HG03159 (cell line): ENCODE measurements at regions not wholly inside any gene's neighbourhood (a gene's known extent, or its start where the extent isn't known, plus 50 kb on each side); places are given as distances from the start of the nearest gene placed in this dataset.

Source experiments
- ATAC-seq: cut with Tn5 transposase; IDR thresholded peaks from one replicate; pipeline ENCODE4 v1.9.1; 2021; ENCODE audit warnings: mild to moderate bottlenecking, moderate library complexity; ENCODE audit not compliant: unreplicated experiment

DNA sequence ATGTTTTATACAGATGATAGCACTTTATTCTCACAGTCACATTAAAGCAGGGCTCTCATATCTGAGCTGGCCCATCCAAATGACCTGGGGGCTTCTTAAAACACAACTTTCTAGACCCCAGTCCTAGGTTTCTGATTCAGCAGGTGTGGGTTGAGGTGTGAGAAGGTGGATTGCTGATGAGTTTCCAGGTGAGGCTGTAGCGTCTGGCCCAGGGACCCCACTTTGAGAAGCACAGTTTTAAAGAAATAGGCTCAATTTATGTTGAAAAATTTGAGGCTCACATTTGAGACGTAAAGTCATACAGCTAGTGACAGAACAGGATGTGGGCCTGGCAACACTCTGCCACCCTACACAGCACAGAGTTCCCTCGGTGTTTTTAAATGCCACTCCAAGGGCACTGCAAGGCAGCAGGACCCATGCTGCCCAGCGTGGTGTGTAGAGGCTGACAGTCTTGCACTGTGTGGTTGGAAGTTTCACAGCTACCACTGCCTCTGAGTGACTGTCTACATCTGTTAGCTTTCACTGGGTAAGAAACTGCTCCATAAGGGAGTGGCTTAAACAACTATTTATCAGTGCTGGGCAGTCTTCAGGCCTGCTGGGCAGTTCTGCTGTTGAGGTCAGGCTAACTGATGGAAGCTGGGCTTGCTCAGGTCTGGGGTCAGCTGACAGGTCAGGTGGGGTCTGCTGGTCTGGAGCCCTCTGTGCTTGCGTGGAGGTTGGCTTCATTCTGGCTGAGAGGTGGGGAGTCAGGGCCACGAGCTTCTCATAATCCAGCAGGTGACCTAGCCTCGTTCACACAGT lies 319.7 kb downstream of the CXCL12 start:
- ATAC-seq, result no peak

DNA sequence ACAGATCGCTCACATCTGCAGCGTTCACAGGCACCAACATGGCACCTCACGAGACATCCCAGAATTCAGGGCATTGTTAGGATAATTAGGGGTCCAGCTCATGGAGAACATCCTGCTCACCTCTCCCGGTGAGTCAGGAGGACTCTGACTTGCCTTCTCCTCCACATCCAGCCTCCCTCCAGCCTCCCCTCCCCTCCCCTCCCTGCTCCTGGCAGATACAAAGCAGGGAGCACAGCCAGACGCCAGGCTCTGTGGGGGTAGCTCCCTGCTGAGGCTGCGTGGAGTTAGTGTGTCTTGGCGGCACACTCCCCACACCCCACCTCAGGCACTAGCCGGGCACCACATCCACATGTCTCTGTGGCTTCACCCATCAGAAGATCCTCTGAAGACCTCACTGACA lies 320.6 kb downstream of the CXCL12 start:
- ATAC-seq, result no peak

DNA sequence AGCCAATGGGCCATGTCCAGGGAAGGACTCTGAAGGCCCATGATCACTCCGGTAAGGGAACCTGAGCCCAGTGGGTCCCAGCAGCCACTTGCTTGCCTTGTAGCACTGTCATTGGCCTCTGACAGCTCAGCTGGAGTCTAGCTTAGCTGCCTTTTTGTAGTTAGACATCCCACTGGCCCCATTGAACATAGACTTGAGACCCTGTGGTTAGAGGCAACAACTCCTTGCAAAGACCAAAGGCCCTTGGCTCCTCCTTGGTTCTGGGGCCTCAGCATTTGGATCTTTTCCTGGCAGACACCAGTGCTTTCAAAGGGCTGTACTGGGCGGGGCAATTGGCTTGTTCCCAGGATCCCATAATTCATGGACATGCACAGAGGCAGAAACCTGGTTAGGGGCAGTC lies 321.2 kb downstream of the CXCL12 start:
- no peak for ATAC-seq

DNA sequence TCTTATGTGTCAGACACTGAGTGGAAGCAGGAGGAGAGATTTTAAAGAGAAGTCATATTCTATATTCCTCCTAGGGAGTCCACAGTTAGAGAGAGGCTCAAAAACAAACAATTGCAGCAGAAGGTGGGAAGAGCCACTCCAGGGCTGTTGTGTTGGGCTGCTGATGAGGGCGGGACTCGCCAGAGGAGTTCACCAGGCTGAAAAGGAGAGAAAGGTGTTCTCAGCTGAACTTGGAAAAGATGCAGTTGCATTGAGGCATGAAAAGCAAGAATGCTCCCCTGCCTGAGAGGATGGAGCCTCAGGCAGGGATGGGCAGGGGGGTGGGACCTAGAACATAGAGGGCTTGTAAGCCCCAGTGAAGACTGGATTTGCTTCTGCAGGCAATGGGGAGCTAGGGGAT lies 324.2 kb downstream of the CXCL12 start:
- no peak for ATAC-seq

DNA sequence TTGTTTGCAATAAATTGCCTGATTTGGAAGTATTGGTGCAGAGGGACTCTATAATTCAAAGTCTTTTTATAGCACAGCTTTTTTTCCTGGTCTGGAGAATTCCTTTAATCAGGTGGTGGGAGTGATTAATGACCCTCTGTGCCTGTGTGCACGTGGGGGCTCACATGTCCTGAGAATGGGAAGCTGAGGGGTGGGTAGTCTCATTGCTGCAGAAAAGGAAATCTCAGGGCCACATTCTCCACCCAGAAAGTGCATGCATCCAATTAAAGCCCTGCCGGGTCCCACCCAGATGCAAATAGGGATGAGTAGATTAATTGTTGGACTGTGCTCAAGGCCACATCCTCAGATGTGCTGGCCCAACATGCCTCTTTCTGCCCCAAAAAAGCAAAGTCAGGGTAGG lies 324.7 kb downstream of the CXCL12 start:
- no peak for ATAC-seq

DNA sequence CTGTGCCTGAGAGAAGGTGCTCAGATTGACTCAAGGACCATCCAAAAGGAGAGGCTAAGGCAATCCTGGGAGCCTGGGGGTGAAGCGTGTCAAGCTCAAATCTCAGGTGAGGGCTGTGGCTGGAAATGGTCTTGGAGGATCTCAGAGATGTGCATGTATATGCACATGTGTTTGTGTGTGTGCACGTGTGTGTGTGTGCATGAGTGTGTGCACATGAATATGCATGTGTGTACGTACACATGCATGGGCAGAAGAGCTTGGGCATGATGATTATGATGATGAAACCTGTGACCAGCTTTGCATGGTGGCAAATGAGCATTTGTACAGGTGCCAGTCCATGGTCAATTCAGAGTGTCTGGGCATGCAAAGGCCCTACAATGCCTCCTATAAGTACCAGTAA lies 326.6 kb downstream of the CXCL12 start:
- no peak for ATAC-seq

DNA sequence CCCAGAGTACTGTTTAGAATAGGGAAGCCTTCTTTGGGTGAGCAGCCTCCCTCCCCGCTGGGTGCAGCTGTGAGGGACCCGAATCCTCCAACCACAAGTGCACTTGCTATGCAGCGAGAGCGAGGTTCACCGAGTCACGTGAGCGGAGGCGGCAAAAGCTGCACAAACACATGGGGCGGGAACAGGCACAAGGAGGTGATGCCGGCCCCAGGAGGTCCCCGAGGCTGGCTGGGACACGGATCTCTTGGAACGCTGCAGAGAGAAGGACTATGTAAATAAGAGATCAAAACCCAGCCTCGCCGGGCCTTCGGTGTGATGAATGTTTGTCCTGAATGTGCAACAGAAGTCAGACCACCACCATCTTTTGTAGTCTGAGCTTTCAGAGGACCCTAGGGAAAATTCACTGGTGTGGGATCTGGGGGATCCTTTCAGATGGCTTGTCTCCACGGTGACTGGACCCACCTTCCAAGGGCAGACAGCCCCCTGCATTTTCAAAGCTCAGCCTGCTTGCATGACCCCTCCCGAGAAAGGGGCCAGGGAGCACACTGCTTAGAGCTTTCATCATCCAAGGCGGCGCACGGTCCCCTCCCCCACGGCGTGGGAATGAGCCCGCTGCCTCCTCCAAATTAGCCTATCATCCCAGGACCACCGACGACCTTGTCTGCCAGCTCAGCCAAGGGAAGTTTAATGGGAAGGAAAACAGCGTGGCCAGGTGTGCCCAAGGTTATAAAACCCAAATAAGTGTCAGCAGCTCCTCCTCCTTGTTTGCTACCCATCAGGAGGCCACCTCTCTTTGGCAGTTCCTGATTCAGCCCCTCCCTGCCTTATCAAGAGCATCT lies 327.7 kb downstream of the CXCL12 start:
- no peak for ATAC-seq

DNA sequence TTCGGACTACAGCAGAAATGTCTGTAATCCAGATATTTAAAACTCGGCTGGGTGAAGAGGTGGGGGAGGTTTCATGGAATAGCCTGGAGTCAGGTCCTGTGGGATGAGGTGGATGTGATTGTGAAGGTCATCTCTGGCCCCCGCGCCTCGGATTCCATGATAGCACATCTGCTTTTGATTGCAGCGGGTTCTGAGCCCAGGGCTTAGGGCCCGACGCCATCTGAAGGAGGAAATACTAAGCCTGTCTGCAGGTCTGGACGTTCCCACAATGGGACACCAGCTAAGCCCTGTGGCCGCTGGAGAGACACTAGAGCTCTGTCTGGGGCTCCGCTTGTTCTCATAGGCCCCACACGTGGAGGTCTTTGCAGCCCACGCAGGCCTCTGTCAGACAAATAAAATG lies 328.7 kb downstream of the CXCL12 start:
- ATAC-seq, result no peak

DNA sequence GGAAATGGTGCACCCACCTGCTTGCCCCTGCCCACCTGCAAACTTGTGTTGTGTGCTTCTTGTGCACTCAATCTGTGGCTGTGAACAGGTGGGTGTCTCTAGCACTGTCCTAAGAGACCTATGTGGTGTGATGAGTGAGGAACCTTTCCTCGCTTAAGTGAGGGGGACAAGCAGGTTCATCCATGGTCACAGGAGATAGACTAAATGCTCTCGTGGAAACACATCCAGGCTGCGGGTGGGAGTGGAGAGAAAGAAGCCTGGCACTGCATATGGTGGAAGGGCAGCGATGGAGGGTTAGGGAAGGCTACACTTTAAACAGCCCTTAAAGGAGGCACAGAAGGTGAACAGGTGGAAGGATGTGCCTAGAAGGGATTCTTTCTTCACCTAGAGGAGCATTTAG lies 330.9 kb downstream of the CXCL12 start:
- ATAC-seq, result no peak

DNA sequence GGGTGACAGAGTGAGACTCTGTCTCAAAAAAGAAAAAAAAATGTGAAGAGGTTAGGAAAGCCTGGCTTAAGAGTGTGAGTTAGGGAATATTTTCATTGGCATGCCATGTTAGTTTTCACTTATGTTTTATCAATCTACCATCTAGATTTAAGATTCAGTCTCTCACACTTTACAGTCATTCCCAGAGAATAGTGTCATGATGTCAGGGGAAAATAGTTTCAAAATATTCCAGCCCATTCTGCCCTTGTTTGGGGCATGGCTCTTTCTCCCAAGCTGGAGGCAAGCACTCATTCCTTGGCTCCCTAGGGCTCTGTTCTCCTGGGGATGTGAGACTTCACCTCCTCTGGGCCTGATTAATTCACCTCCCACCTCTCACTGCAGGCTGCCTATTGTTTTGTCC lies 331.5 kb downstream of the CXCL12 start:
- ATAC-seq, result no peak

DNA sequence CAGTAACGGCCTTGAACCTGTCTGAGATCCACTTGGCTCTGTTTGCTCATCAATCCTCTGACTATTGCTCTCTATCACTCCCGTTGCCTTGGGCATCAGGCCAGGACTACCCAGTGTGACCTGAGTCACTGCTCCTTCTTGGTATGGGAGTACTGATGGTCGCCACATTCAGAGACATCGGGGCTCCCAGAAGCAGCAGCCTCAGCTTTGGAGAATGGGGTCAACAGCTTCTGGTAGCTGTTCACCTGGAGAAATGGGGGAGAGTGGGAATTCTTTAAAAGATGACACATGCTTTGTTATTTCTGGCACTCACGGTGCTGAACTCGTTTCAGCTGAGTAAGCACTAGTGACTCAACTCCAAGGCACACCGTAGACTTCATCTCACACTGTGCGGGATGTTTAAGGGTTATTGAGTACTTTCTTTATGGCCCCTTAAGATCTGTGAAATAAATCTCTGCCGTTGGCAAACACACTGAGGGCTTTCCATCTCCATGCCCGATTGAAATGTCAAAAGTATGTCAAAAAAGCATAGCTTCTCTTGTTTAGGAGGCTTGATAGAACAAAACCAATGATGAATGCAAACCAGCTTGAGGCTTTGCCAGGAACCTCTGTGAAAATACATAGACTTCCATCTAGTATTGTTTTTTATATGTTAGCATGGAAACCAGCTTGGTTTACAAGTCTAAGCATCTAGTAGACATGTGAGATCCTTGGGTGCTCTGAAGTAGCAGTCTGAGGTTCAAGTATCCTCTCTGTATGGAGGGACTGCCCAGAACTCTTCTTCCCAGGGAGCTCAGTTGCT lies 333.1 kb downstream of the CXCL12 start:
- ATAC-seq, result no peak

DNA sequence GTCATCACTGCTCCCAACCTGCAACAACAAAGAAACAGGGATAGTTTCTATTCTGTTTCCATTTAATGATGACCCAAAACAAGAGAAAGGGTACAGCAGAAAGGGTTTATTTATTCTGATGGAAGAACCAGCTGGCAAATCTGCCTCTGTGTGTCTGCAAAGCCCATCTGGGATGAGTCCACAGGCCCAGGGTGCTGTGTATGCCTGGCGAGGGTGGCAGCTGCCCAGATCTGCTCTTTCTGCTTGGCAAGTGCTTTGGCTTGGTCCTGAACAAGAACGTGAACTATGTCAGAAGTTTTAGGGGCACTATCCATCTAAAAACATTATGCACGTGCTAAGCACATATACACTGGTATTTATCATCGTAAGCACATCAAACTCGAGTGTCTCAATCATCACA lies 333.8 kb downstream of the CXCL12 start:
- no peak for ATAC-seq

DNA sequence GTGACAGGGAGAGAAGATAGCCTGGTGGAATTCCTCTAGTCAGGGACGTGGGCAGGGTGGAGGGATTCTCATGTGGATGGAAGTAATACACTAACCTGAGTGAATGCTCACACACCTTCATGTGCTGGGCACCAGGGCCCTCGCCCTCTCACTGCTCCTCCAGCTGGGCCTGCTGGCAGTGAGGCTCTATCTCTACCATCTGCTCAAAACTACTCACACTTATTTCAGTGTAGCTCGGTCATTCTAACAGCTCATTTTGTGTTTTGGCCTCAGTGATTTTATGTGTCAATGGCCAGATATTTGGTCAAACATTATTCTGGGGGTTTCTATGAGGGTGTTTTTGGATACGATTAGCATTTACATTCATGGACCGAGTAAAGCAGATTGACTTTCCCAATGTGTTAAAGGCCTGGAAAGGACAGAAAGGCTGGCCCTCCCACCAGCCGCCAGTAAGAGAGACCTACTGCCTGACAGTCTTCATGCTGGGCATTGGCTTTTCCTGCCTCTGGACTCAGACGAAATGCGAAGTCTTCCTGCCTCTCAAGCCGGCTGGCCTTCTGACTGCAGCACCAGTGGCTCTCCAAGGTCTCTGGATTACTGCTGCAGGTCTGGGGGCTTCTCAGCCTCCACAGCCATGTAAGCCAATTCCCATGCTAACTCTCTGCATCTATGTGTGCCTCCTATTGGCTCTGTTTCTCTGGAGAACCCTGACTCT lies 335.4 kb downstream of the CXCL12 start:
- ATAC-seq, result no peak

DNA sequence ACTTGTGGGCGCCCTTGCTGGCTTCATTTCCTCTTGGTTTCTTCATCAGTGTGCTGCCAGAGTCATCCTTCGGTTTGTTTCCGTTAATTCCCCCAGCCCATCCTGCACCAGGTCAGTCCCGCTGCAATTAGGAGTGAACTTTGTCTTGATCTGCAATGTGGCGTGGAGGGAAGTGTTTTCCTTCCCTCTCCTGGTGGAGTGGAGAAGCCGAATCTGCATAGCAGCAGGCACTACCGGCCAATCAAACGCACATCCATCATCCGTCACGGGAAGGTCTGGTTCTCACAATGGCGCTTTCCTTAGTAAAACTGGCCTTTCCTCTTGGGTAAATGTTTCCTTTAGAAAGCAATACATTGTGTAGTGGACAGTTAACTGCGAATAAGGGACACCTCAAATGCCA lies 337.5 kb downstream of the CXCL12 start:
- ATAC-seq, result no peak

DNA sequence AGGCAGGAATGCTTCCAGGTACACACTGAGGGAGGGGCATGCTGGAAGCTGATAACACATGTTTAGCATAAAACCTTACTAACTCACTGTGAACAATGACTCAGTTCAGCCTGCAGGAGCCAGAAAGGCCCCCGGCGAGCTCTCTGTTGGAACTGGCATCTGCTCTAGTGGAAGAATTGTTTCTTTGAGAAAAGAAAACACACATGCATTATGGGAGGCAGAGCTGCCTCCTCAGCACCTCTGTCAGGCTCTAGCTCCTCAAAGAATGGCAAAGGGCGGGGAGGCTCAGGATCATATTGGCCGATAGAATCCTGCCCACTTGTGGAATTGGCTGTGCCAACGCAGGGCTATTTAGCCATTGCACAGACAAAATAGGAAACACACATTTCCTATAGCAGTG lies 338.3 kb downstream of the CXCL12 start:
- ATAC-seq, result no peak

DNA sequence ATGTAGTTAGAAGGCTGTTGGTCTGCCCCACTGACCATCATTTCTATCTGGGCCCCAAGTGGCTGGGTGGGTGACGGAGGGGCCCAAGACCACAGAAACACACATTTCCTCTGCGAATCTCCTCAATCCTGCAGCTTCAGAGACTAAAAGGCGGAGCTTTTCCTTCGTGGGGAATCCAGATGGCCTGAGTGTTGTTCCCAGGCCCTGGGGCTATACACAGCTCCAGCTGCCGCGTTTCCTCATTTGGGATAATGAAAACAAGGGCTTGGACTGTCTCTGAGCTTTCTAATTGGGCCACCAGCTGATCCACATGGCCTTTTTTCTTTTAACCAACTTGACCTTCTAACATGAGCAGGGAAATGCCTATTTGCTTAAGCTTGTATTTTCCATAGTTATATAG lies 339.9 kb downstream of the CXCL12 start:
- no peak for ATAC-seq

DNA sequence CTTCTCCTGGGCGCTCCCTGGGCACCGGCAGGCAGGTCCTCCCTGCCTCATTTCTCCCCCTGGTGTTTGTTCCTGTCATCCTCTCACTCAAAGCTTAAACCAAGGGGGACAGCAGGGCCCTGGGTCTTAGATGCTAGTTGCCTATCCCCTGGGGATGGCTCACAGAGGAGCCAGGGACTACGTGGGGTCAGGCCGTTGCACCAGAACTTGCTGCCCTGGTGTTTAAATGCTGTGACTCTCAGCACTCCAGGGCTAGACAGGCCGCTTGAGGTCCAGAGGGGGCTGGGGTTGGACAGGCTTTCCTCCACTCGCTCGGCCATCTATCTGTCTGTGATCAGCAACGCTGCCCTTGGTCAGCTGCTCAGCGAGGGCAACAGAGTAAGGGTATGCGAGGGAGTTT lies 340.3 kb downstream of the CXCL12 start:
- no peak for ATAC-seq

DNA sequence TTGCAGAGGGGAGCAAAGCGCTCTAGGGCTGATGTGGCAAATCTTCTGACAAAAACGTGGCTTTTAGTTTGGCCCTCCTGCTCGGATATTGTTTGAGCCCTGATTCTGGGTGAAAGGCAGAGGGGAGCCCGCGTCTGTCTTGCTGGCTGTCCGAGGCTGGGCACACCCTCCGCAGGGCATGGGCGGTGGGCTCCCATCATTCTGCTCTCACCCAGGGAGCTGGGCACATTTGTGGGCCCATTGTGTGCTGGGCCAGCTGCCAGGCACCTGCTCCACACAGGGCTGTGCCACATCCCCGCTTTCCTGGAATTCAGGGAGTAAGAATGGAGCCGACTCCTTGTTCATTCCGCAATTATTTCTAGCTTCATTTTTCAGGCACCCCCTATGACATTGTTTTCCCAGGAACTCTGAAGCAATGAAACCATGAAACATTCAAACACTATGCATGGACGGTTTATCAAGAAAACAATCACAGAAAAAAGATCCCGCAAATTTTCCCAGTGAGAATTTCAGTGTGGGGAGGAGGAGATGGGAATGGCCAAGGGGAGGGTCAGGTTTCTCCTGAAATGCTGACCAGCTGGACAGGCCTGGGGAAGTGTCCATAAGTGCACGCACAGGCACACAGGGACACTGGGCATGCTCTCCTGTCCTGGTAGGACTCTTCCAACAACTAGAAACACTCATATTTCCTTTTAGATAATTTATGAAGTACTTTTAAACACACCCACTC lies 341.1 kb downstream of the CXCL12 start:
- ATAC-seq, result no peak

DNA sequence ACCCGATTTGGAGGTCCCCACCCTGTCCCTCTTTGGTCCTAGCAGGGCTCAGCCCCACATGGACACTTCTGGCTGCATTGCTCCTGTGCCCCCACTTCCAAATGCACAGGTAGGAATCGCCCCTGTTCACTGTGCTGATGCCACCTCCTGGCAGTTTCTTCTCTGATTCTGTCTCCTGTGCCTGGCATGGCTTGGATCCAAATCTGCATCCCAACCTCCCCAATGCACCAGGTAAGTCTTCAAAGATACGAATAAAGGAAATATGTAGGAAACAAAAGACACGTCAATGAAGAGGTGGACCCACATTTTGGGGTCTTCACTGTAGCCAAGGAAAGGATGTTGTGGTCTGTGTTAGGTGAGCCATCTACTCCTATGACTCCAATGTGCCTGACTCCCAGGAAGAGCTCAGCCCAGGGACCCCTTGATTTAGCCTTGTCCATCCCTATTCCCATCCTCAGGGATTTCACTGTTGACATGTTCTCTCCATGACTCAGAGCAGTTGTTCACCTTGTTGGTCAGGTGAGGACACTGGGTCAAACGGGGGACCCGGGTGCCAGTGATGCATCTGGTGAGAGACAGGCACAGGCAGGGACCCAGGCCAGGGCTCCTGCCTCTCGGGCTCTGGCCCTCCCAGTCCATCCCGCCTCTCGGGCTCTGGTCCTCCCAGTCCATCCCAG lies 341.8 kb downstream of the CXCL12 start:
- no peak for ATAC-seq
